CD4-positive, alpha-beta T cell treated with Interferon alpha-2 for 1 hour (primary cell): ENCODE measurements at regions not wholly inside any gene's neighbourhood (a gene's known extent, or its start where the extent isn't known, plus 50 kb on each side); places are given as distances from the start of the nearest gene placed in this dataset.
"Not testable (repeated sequence)": the region's sequence is repeated elsewhere in the genome, so short reads cannot be mapped to it uniquely, and the experiment has no call there.

Source experiments
- DNase-seq, 2 donors: peaks; one replicate each; pipeline ENCODE4 v3.0.0-alpha.2; 2020 to 2022

DNA sequence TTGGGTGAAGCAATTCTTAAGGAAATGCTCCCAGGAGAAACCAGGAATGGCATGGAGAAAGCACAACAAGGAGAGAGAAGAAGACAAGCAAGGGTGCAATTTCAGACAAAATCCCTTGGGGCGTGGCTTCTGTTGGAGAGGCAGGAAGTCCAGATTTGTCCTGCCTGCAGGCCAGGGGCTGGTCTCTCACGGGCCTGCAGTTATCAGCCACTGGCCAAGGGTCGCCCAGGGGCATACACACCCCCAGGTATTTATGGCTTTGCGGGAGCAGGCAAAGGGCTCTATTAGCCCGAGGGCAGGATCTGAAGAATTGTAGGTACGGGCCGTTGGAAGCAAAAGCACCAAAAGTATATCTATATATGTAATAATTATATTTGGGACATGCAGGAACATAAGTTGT, 87.7 kb downstream of the IYD start:
- DNase-seq = no peak

DNA sequence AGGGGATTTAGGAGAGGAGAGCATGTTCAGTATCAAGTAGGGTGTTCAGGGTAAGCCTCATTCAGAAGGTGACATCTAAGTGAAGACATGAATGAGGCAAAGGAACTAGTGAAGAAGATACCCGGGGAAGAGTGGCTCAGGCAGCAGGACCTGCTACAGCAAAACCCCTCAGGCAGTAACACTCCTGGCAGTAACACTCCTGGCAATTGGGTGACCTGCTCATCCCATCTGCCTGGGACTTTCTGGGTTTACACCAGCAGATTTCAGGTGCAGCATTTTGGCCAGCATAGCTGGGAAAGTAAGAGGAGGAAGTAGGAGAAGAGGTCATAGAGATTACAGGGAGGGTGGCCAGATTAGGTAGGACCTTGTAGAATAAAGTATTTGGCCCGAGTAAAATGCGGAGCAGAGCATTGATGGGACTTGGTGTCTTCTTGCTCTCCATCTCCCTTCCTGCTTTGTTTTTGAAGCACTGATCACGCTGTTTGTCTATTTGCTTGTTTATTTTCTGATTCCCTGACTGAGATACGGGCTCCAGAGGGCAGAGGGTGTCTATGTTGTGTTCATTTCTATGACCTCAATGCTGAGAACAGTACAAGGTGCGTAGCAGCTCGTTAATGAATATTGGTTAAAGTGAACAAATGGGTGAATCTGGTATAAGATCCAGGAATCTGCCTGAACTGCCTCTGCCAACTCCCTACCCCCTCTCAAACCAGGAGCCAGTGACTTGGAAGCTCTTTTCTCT, 88.3 kb downstream of the IYD start:
- DNase-seq = no peak

DNA sequence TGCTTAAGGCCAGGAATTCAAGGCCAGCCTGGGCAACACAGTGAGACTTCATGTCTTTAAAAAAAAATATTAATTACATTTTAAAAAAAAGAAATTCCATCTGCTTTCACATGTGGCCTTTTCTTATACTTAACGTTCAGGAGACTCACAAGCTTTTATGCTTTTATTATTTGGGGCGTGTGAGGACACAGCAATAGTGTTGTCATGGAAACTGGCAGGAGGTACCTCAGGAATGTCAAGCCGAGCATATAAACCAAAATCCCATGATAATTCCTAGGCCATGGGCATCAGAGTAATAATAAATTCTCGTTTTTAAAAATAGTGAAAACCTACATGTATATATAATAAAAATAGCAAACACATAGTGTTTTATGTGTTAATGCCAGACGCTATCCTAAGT, 89.8 kb downstream of the IYD start:
- no peak for DNase-seq

DNA sequence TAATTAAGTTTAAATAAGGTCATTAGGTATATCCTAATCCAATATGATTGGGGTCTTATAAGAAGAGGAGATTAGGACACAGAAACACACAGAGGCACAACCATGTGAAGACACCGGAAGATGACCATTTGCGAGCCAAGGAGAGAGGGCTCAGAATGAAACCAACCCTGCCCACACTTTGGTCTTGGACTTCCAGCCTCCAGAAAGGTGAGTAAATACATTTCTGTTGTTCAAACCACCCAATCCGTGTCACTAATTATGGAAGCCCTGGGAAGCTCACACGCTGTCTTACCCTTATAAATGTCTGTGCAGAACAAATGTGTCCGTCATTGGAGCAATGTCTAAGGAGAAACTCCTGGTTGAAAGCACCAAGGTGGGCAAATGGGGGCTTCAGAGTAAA, 95.0 kb downstream of the IYD start:
- no peak for DNase-seq

- no peak for DNase-seq
Observed at GRCh38 chr6:150464966-150465365, 96.2 kb downstream of the IYD start.

- no peak for DNase-seq
Observed at GRCh38 chr6:150465610-150466009, 96.8 kb downstream of the IYD start.

DNA sequence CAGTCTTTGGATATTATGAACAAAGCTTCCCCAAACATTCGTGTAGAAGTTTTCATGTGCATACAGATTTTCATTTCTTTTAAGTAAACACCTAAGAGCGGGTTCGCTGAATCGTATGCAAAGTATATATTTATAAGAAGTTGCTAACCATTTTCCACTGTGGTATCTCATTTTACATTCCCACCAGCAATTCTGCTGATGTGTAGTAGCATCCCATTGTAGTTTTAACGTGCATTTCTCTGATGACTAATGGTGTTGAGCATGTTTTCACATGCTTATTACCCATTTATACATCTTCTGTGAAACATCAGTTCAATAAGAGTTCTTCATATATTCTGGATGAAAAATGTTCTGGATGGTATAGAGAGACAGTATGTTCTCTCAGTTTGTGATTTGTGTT, 97.4 kb downstream of the IYD start:
- DNase-seq = no peak

DNA sequence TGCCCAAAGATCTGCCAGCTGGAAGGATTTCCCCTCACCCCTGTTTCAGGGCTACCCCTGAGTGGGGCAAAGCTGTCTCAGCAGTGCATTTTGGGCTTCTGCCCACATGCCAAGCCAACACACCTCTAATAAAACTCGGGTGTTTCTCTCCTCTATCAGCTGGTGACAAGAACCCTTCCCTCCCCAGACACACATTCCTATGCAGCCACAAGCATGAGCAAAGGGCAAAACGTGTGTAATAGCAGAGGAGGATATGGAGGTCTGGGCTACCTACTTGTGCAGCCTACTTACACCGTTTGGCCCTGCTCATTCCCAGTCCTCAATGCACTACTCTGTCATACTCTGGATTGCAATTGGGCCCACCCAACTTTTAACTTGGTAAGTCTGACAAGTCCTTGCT, 101.3 kb downstream of the IYD start:
- no peak for DNase-seq

- DNase-seq = no peak
Observed at GRCh38 chr6:150470960-150471665, 102.3 kb downstream of the IYD start.

DNA sequence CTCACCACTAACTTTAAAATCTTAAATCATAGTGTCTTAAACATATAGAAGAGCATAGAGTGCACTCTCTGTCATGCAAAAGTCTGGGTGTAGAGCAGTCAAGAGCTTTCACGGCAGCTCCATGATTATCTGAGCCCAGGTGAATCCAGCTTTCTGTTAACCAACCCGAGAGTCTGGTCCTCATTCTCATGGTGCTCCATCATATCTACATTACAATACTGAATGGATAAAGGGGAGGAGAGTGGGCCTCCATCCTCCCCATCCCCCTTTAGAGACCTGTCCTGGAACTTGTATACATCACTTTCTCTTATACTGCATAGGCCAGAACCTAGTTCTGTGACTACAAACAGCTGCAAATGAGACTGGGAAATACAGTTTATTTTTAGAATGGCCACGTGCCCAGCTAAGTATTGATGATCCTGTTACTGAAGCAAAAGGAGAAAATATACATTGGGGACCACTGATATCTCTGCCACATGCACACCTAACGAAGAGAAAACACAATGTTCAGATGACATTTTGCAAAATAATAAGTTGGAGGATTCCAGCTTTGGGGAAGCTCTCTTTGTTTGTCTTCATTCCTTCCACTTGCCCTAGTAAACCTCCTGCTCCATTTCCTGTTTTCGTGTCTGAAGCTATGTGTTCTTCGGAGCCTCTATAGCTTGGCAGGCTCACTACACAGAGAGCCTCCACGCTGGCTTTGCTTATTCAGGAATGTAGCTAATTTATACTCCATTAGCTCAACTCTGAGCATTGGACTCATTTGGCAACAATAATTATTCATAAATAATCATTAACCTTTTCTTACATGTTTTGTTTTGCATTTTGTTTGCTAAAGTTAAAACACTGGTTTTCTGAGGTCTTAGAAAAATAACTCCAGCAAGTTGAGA, 110.1 kb downstream of the IYD start:
- DNase-seq = no peak

DNA sequence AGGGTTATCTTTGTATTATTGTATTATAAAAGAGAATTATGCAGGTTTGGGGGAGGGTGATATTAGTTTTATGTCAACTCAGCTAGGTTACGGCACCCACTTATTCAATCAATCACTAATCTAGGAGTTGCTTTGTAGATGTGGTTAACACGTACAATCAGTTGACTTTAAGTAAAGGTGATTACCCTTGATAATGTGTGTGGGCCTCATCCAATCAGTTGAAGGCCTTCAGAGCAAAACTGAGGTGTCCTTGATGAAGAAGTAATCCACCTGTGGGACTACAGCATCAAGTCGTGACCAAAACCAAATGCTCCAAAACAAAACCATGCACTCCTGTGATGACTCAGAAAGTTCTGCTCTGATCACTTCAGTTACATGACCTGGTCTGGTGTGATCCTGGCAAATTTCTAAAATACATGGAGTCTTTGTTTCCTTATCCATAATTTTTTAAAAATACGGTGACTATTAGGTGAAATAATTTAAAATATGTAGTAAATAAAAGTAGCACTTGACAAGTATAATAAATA, 114.1 kb downstream of the IYD start:
- DNase-seq = no peak

DNA sequence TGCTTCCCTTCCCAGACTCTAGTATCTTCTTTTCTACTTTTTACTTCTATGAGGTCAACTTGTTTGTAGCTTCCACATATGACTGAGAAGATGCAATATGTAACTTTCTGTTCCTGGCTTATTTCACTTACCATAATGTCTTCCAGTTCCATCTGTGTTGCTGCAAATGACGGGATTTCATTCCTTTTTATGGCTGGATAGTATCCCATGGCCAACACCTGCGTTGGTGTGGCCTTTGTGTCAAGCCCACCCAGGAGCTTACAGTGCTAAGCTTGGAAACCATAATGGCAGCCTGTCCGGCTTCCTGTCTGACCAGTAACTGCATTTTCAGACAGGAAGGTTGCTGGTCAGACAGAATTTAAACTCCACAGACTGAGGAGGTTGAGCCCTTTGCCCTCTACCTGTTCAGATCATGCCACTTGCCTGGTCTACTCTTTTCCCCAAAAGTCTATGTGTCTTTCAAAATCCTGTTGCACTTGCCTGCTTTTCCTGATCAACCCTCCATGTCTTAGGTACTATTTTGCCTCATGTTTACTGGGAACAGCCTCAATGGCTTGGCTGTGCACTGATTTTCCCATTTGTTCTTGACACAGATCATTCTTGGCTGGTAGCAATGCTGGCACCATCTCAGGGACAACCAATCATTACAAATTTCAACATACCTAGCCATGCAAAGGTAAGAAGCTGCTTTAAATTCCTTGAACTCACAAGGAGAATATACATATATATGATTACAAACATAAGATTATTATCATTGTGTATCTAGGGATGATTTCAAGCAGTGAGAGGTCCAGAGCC, 114.3 kb upstream of the PLEKHG1 start:
- DNase-seq = no peak

- DNase-seq = no peak
Observed at GRCh38 chr6:150486048-150486447, 113.6 kb upstream of the PLEKHG1 start.

GRCh38 chr6:150490586-150490985, 109.1 kb upstream of the PLEKHG1 start:
- DNase-seq = no peak

GRCh38 chr6:150491131-150491810, 108.4 kb upstream of the PLEKHG1 start:
- DNase-seq = peak in 1 of 2 donors; percentile 39

DNA sequence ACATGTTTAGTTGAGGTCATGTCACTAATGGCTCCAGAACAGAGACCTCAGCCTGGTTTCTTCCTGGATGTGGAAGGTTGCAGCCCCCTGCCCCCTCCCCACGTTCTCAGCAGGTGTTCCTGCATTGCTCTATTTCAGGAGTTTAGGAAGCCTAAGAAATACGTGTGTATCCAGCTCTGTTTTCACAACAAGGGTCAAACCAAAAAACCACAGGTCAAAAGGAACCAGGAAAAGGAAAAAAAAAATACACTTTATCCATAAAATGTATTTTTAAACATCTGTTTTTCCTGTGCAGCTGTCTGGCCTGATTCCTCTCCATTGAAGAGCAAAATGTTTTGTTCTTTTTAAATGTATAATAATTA, 107.9 kb upstream of the PLEKHG1 start:
- DNase-seq = no peak

DNA sequence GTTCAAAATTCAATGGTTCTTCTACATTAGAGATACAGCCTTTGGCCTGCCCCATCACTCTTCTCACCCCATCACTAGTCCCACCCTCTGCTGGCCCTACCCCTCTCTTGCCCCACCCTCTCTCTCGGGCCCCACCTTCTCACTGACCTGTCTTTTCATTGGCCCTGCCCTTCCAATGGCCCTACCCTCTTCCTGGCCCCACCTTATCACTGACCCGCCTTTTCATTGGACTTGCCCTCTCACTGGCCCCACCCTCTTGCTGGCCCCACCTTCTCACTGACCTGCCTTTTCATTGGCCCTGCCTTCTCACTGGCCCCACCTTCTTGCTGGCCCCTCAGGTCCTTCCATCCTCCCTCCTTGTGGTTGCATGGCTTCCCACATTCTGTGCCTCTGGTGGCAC, 107.2 kb upstream of the PLEKHG1 start:
- no peak for DNase-seq

DNA sequence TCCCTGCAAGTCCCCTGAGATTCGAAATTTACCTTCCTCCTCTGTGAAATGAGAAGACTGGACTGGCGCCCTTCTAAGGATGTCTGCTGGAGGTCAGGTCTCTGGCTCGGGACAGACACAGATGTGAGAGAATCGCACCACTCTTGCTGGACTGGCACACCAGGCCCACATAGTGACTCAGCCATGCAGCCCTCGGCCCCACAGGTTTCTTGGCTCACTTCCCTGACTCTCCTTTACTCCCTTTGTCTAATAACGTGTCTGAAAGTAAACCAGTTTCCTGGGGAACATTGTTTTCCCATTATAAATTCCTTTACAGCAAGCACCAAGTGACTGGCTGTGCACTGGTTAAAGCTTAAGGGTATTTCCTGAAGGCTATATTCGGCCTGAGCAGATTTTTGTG, 106.7 kb upstream of the PLEKHG1 start:
- DNase-seq = no peak

- not testable (repeated sequence) for DNase-seq
Observed at GRCh38 chr6:150493552-150493951, 106.1 kb upstream of the PLEKHG1 start.

- no peak for DNase-seq
Observed at GRCh38 chr6:150494241-150494640, 105.4 kb upstream of the PLEKHG1 start.

- no peak for DNase-seq
Observed at GRCh38 chr6:150495126-150495525, 104.6 kb upstream of the PLEKHG1 start.

GRCh38 chr6:150496629-150497028, 103.1 kb upstream of the PLEKHG1 start:
- DNase-seq = no peak
